ENCODE measurements at regions not wholly inside any gene's neighbourhood (a gene's known extent, or its start where the extent isn't known, plus 50 kb on each side); places are given as distances from the start of the nearest gene placed in this dataset.
A peak's percentile ranks its signal among the peaks of the same experiment; 100 is the strongest.

DNA sequence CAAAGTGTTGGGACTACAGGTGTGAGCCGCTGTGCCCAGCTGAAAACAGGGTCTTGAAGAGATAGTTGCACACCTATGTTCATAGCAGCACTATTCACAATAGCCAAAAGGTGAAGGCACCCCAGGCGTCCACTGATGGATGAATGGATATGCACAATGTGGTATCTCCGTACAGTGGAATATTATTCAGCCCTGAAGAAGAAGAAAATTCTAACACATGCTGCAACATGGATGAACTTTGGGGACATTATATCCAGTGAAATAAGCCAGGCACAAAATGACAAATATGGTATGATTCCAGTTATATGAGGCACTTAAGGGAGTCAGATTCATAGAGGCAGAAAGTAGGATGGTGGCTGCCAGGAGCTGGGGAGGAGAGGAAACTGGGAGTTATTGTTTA is 137.6 kb upstream of the WNT4 start:
- in situ Hi-C loops (cut with HindIII; ENCODE audit: low sequenced_read_pairs): no loop called here
- no peak for DNase-seq (ENCODE audit: low spot score)

DNA sequence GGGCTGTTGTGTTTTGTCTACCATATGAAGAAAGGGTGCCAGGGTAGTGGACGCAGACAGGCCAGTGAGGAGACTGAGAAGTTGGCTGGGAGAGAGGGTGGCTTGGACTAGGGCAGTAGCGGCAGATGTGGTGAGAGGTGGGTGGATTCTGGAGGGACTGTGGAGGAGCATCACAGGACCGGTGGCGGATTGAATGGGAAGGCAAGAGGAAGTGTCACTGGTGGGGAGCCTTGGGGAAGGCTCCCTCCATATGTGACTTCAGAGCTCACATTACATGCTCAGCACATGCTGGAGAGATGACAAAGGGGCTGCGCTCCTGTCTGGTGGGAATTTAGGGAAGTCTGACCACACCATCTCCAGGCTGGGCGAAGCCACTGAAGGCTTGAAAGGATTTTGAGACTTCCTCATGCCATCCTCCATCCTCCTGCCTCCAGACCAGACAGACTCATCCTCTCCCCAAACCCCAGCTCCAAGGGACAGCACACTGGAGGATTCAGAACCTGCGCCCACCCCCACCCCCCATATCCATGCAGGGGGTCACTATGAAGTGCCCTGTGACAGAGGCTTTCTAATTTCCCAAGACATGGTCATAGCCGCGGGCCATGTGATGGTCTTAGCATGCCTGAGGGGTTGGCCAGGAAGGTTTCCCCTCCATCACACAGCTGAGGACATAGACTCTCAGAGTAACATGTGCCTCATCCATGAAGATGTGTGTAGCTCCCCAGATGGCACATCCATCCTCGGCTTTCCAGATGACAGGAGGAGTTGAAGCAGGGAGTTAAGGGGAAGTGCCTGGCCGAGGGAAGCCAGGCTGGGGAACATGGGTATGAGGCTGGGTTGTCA is 138.8 kb upstream of the WNT4 start:
- no peak for DNase-seq (ENCODE audit: low spot score)
- in situ Hi-C loops (cut with HindIII; ENCODE audit: low sequenced_read_pairs): no loop called here

DNA sequence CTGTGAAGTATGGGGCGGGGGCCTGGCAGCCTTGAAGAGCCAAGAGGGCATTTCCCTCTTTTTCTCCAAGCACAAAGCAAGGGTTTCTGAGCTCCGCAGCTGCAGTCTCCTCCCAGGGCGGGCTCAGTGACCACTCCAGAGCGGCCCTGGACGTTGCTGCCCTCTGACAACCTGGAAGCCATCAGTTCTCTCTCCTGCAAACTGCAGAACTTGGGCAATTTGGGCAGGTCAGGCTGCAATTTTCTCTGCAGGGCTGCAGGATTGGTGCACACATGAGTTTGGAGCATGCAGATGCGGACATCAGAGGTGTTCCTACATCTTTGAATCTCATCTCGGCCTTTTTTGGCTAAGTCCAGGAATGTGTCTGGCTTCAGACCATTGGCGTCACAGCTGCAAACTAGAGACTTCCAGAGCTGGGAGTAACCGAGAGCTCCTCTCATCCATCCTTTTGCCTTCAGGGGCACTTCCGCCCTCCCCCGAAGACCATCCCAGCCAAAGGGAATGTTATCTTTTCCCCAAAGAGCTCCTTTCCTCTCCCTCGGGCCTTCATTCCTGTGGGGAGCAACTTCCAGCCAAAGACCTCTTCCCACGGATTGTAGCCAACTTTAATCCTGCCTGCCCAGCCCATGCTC is 139.6 kb upstream of the WNT4 start:
- in situ Hi-C loops (cut with HindIII; ENCODE audit: low sequenced_read_pairs): no loop called here
- DNase-seq (ENCODE audit: low spot score): no peak

DNA sequence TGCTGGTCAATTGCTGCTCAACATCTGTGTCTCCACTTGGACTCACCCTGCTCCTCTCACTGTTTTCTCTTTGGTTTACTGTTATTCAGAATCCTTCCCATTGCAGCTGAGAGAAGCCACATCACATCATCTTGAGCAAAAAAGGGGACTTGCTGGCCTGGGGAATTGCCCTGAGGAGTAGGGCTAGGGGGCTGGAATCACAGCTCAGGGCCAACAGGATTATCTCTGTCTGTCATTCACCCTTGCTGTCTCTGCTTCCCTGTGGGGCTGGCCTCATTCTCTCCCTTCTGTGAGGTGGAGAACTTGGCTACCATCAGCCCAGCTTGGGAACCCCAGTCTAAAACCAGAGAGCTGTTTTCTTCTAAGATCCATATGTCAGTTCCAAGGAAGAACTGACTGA is 140.7 kb upstream of the WNT4 start:
- DNase-seq (ENCODE audit: low spot score): no peak
- in situ Hi-C loops (cut with HindIII; ENCODE audit: low sequenced_read_pairs): no loop called here

DNA sequence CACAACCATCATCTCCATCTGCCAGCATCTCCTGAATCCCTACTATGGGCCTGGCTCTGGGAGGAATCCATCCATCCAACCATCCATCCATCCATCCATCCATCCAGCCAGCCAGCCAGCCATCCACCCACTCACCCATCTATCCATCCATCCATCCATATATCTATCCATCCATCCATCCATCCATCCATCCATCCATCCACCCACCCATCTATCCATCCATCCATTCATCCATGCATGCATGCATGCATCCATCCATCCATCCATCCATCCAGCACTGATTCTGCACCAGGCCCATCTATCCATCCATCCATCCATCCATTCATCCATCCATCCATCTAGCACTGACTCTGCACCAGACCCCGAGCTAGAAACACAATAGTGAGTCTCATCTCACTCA is 141.3 kb upstream of the WNT4 start:
- in situ Hi-C loops (cut with HindIII; ENCODE audit: low sequenced_read_pairs): no loop called here

DNA sequence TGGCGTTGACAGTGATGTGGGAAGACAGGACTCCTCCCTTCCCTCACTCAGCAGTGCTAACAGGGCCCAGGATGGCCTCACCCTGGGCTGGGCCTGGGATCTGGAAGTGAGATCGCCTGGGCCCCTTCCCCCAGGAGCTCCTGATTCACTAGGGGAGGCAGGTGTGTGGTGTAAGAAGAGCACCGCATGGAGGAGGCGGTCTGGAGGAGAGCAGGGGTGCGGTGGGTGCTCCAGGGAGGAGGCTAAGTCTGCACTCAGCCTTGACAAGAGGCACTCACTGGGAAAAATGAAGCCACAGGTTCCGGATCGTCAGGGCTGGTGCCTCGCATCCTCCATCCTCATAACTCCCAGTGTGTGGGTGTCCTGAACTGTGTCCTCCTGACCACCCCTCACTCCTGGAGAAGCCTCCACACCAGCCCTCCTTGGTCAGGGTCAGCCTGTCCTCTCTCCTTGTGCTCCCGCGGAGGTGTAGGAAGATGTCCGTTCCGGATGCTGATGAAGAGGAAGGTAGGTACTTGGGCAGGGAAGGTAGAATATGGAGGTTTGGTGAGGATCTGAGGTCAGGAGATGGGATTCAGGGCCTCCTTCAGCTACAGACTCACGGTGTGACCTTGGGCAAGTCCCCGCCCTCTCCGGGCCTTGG is 142.1 kb upstream of the WNT4 start:
- in situ Hi-C loops (cut with HindIII; ENCODE audit: low sequenced_read_pairs): no loop called here
- DNase-seq (ENCODE audit: low spot score): no peak

More for the DNA sequence above, 141.3 kb upstream of the WNT4 start:
- no peak for DNase-seq (ENCODE audit: low spot score)

DNA sequence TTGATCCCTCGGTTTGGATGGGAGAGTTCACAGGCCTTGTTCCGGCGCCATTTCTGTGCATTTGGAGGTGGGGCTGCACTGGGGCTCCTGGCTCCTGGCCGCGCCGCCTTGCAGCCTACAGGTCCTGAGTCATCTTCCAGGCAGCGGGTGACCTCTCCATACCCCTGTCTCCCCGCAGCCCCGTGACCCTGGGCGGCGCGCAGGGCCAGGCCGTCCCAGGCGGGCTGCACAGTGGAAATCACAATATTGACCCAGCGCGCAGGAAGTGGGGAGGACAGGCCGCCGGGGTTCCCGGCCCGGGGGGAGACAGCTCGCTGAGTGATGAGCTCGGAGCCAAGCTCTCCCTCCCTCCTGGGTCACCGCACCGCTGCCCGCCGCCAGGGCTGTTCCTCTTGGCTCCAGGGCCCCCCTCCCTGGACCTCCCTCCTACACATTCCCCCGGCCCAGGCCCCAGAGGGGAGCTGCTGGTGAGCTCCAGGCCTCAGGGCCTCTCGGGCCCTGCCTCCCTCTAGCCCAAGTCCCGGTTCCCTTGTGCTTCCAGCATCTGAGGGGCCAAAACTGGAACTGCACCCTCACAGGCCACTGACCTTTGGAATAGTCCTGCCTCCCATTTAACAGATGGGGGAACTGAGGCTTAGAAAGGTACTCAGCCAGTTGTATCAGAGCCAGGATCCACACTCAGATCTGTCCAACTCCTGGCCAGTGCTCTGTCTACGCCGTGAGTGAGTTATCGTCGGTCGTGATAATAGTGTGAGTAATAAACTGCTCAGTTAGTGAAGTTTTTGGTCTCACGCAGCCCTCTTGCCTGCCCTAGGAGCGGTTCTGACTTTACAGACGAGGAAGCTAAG is 142.9 kb upstream of the WNT4 start:
- in situ Hi-C loops (cut with HindIII; ENCODE audit: low sequenced_read_pairs): no loop called here
- DNase-seq (ENCODE audit: low spot score): no peak

DNA sequence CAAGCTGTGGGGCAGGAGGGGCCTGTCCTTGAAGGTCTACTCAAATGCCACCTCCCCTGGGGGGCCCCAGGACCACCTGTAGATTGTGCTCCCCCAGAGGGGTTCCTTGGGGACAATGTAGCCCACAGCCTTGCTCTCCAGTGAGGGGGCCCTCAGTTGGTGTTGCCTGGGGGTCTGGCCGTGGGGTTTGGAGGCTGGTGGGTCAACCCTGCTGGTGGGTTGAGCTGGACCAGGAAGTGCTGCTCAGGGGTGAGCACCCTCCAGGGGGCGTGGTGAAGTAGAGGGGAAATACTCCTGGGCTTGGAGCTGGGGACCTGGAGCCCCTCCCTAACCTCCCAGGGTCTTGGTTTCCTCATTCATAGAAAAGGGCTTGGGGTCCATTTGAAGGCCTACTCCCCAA is 143.6 kb upstream of the WNT4 start:
- no peak for DNase-seq (ENCODE audit: low spot score)
- in situ Hi-C loops (cut with HindIII; ENCODE audit: low sequenced_read_pairs): no loop called here

DNA sequence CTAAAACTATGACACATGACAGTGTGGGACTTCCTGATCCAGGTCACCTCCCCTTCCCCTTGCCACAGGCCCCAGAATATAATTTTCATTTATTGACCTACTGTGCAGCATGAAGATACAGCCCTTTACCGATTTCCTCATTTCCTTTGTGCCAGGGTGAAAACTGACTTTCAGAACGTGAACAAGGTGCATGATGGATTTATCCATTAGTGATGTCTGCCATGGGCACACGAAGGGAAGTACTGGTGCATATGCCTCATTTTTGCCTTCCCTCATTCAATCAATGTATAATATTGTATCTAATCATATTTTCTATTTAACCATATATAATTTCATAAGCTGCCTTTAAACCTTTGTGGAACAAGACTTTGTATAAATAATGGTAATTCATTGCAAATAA is 144.4 kb upstream of the WNT4 start:
- no peak for DNase-seq (ENCODE audit: low spot score)
- in situ Hi-C loops (cut with HindIII; ENCODE audit: low sequenced_read_pairs): no loop called here

DNA sequence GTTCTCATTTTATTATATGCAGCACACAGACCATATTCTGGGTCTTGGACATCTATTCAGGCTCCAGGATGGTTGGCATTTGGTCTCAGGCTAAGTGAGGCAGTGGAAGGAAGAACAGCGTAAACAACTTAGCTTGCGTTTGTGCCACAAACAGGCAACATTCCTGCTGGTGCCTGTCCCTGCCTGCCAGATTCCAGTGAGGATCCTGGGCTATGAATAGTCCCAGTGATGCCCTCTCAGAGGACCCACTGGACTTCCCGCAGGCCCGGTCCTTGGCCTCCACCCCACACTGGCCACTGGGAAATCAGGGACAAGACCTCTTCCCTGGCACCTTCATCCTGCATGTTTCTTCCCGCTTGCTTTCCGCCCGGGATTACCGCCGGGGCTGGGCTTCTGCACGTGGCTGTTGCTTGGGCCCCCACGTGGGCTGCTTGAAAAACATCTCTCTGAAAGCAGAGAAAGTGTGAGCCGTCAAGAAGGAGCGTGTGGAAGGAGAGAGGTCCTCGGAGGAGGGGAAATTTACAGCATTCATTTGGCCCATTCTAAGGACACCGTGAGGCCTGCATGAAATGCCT is 145.1 kb upstream of the WNT4 start:
- DNase-seq (ENCODE audit: low spot score): peak; percentile 28
- in situ Hi-C loops (cut with HindIII; ENCODE audit: low sequenced_read_pairs): no loop called here

DNA sequence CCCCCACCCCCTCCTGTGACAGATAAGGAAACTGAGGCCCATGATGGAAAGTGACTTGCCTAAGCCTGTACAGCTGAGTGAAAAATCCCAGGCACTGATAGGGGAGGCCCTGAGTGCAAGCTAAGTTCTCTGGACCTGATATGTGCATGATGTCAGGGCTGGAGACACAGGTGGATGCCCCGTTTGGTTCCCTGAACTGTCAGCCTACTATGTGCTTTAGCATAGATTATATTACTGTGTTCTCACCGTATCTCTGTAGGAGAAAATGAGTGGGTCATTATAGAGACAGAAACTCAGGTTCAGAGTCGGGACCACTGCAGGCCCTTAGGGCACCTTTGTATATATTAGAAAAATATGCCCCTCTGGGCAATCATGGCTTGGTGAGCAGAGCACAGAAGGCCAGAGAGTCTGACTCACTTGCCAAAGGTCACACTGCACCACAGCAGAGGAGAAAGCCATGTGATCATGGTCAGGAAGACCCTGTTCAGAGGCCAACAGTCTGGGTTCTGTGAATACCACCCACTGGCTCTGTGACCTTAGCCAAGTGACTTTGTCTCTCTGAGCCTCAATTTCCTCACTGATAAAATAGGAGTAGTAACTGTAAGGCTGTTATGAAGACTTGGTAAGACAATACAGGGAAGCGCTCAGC is 145.8 kb upstream of the WNT4 start:
- in situ Hi-C loops (cut with HindIII; ENCODE audit: low sequenced_read_pairs): no loop called here
- DNase-seq (ENCODE audit: low spot score): no peak

DNA sequence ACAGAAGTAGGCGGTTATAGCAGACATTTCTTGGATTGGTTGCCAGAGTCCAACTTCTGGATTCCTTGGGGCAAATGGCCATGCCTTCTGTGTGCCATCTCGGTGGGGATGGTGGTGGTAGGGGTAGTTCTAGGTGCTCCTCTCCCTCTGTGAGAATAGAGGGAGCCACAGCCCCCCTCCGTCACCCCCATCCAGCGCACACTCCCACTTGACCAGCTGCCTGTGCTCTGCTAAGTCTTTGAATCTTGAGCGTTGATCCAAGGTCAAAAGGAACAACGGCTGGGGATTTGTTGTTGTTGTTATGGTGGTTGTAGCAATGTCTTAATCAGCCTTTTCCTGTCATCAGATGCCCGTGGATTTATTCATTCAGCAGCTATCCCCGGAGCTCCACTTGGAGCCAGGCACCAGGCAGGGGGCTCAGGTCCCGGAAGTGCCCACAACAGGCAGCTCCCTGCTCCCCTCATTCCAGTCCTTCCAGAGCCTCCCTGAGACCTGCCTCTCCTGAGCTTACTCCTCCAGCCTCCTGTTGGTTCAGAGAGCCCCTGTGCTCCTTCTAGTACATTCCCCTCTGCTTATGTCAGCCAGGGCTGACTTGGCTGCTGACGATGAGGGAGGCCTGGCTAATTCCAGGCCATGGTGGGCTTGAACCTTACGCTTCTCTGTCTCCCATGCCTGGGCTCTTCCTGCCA is 146.6 kb upstream of the WNT4 start:
- DNase-seq (ENCODE audit: low spot score): no peak
- in situ Hi-C loops (cut with HindIII; ENCODE audit: low sequenced_read_pairs): no loop called here

DNA sequence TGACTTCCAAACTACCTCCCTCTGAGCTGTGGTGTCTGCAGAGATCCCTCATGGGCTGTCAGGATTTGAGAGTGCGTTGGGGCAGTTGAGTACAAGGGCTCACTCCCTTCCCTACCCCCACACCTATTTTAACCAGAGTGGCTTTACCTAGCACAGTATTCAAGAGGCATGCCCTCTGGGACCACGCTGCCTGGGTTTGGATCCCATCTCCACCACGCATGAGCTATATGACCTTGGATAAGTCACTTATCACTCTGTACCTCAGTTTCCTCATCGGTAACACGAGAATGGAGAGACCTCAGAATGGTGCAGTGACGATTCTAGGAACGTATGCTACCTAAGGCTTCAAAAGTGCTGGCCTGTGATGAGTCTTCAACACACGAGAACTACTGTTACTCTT is 147.3 kb upstream of the WNT4 start:
- in situ Hi-C loops (cut with HindIII; ENCODE audit: low sequenced_read_pairs): no loop called here
- DNase-seq (ENCODE audit: low spot score): no peak

DNA sequence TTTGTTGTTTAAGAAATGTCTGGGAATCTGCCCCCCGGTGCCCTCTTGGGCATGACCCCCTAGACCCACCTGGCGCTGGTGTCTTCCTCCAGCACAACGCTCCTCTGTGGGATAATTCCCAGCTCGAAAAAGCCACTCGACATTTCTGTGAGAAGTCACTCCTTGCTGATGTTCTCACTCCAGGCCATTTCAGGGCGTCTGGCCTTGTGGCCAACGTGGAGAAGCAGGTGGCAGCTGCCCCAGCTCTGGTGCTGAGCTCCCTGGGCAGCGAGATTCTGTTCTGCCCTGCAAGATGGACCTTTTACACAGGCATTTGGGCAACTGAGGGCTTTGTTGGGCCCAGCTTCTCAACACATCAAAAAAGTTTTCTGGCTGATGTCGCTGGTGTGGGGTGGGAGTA is 147.7 kb upstream of the WNT4 start:
- DNase-seq (ENCODE audit: low spot score): no peak
- in situ Hi-C loops (cut with HindIII; ENCODE audit: low sequenced_read_pairs): no loop called here

DNA sequence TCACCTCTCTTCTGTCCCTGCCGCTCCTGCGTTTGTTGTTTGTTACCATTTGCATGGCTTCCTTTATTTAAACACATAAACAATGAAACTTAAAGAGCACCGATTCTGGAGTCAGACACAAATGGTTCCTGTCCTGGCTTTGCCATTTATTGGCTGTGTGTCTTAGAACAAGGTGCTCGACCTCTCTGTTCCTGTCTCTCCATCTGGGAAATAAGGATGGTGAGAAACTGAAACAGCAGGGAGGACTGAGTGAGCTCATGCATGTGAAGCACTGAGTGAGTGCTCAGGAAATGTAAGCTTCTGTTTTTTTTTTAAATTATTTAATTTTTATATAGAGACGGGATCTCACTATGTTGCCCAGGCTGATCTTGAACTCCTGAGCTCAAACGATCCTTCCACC is 148.2 kb upstream of the WNT4 start:
- no peak for DNase-seq (ENCODE audit: low spot score)
- in situ Hi-C loops (cut with HindIII; ENCODE audit: low sequenced_read_pairs): no loop called here

DNA sequence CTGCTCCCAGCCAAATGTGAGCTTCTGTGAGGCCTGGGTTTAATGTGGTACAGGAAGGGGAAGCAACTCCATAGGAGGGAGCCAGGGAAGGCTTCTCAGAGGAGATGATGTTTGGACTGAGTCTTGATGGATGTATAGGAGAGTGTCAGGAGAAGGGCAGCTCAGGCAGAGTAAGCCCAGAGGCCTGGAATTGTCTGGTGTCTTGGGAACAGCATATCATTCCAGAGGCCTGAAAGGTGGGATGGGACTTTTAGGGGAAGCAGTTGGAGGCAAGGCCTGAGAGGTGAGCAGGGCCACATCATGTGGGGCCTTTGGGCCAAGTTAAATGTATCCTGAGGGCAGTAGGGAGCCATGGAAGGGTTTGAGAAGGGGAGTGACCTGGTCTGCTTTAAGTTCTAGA is 148.6 kb upstream of the WNT4 start:
- DNase-seq (ENCODE audit: low spot score): no peak
- in situ Hi-C loops (cut with HindIII; ENCODE audit: low sequenced_read_pairs): no loop called here

DNA sequence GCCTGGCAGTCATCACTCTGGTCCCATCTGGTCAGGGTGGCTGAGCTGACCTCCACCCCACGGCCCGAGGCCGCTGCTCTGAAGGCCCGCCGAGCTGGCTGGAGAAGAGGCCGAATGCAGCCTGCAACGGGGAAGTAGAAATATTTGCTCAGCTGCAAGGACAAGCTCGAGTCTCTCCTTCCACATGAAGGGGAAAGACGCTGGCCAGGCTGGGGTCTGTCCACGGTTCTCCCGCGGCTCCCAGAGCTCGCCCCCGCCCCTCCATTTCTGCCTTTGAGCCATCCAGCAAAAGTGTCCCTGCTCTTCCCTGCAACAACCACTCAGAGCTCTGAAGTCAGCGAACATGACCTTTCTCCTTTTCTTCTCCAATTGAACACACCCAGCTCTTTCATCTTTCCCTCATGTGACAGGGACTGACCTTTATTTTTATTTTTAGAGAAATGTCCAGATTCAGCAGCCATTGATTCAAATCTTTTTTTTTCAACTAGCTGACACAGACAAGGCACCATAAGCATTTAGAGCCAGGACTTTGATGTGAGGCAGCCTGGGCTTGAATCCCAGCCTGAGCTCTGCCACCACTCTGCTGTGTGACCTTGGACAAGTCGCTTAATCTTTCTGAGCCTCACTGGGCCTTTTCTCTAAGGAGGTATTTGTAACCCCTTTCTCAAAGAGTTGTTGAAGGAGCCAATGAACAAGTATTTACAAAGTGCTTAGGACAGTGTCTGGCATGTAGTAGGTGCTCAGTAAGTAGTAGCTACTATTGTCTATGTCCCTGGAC is 149.3 kb upstream of the WNT4 start:
- in situ Hi-C loops (cut with HindIII; ENCODE audit: low sequenced_read_pairs): no loop called here
- DNase-seq (ENCODE audit: low spot score): no peak

DNA sequence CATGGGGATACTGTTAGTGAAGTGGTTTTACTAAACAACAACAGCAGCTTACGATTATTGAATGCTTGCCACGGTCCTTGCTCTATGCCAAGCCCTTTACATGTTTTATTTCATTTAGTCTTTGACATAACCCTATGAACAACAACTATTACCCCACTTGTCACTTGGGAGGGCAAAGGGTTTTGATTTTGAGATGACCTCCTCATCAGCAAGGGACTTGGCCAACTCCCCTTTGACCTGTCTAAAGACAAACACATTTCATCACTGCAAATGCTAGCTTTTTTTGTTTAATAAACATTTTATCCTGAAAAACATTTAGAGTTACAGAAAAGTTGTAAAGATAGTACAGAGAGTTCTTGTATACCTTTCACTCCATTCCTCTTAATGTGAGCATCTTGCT is 152.5 kb upstream of the WNT4 start:
- DNase-seq (ENCODE audit: low spot score): no peak
- in situ Hi-C loops (cut with HindIII; ENCODE audit: low sequenced_read_pairs): no loop called here
